SU-DHL-6 (cell line): ENCODE measurements at regions not wholly inside any gene's neighbourhood (a gene's known extent, or its start where the extent isn't known, plus 50 kb on each side); places are given as distances from the start of the nearest gene placed in this dataset.

ENCODE experiments used
- H2AFZ ChIP-seq: fragments of 200-600 bp; sonication (generic); 2 replicates; pipeline ENCODE4 v1.6.1; 2014; ENCODE audit warnings: low read depth, mild to moderate bottlenecking, moderate library complexity, mixed read lengths, antibody characterized with exemption, low read length; ENCODE audit not compliant: severe bottlenecking
- H3F3A ChIP-seq: fragments of 200-600 bp; shearing (Covaris generic); 2 replicates; pipeline ENCODE4 v1.6.0; 2016; ENCODE audit warnings: antibody characterized with exemption, mild to moderate bottlenecking; ENCODE audit not compliant: insufficient read depth
- H3K27ac ChIP-seq: fragments of 200-600 bp; sonication (generic); 2 replicates; pipeline ENCODE4 v1.5.1; 2016; ENCODE audit warnings: low read depth, mild to moderate bottlenecking, low read length, moderate library complexity, mixed read lengths
- H3K27me3 ChIP-seq: fragments of 200-600 bp; sonication (generic), shearing (Covaris generic); 2 replicates; pipeline ENCODE4 v1.6.0; 2014; ENCODE audit warnings: mild to moderate bottlenecking, low read length
- H3K36me3 ChIP-seq: fragments of 200-600 bp; sonication (generic); 2 replicates; pipeline ENCODE4 v1.6.1; 2014; ENCODE audit warnings: mild to moderate bottlenecking, low read length, mixed read lengths
- H3K4me2 ChIP-seq: fragments of 300-600, 200-600 bp; shearing (Covaris generic), sonication (generic); 2 replicates; pipeline ENCODE4 v1.6.0; 2014; ENCODE audit warnings: low read length, low read depth, mild to moderate bottlenecking; ENCODE audit not compliant: poor library complexity, severe bottlenecking
- H3K4me3 ChIP-seq: fragments of 200-600 bp; sonication (generic); 2 replicates; pipeline ENCODE4 v1.5.1; 2014; ENCODE audit warnings: antibody characterized with exemption, low read length, mild to moderate bottlenecking, mixed read lengths; ENCODE audit not compliant: insufficient read depth, poor library complexity, severe bottlenecking
- H3K79me2 ChIP-seq: fragments of 200-600 bp; sonication (generic); 2 replicates; pipeline ENCODE4 v1.6.1; 2014; ENCODE audit warnings: mild to moderate bottlenecking, low read length, moderate library complexity; ENCODE audit not compliant: insufficient read depth
- H3K9ac ChIP-seq: fragments of 200-600 bp; sonication (generic); 2 replicates; pipeline ENCODE4 v1.7.0; 2014; ENCODE audit warnings: mild to moderate bottlenecking, low read length
- H3K9me2 ChIP-seq: fragments of 200-600 bp; sonication (generic); replicated peaks from 2 replicates; pipeline ENCODE4 v1.6.1; 2014; ENCODE audit warnings: low read length; ENCODE audit not compliant: insufficient read depth
- H3K9me3 ChIP-seq: fragments of 200-600 bp; sonication (generic); 2 replicates; pipeline ENCODE4 v1.6.1; 2014; ENCODE audit warnings: low read length, mixed read lengths; ENCODE audit not compliant: insufficient read depth
- H4K20me1 ChIP-seq: fragments of 200-600 bp; sonication (generic); 2 replicates; pipeline ENCODE4 v1.6.1; 2014; ENCODE audit warnings: low read depth, mild to moderate bottlenecking, antibody characterized with exemption, low read length, moderate library complexity, mixed read lengths
- EZH2phosphoT487 ChIP-seq: fragments of 200-600 bp; sonication (generic), shearing (Covaris generic); conservative IDR thresholded peaks from 2 replicates; pipeline ENCODE4 v1.6.1; 2018; ENCODE audit warnings: mild to moderate bottlenecking, antibody characterized with exemption, low read length, moderate library complexity, mixed read lengths
- TF ChIP-seq, protein P1 (sequence below): fragments of 200-600 bp; sonication (generic); IDR thresholded peaks from one replicate; pipeline ENCODE4 v1.5.1; 2017; ENCODE audit warnings: antibody characterized with exemption, mild to moderate bottlenecking, low read length, moderate library complexity; ENCODE audit not compliant: insufficient read depth, poor library complexity, severe bottlenecking

- TF ChIP-seq EZH2phosphoT487: no peak
- TF ChIP-seq, protein P1, sequence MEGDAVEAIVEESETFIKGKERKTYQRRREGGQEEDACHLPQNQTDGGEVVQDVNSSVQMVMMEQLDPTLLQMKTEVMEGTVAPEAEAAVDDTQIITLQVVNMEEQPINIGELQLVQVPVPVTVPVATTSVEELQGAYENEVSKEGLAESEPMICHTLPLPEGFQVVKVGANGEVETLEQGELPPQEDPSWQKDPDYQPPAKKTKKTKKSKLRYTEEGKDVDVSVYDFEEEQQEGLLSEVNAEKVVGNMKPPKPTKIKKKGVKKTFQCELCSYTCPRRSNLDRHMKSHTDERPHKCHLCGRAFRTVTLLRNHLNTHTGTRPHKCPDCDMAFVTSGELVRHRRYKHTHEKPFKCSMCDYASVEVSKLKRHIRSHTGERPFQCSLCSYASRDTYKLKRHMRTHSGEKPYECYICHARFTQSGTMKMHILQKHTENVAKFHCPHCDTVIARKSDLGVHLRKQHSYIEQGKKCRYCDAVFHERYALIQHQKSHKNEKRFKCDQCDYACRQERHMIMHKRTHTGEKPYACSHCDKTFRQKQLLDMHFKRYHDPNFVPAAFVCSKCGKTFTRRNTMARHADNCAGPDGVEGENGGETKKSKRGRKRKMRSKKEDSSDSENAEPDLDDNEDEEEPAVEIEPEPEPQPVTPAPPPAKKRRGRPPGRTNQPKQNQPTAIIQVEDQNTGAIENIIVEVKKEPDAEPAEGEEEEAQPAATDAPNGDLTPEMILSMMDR: no peak
- H3K9me2 ChIP-seq: no peaks in the 10 kb centered on the region
- H3K4me3 ChIP-seq: no peak overlapping the region
These were observed 182.0 kb upstream of the SPOPL start for GRCh38 chr2:138319616-138320015.

DNA sequence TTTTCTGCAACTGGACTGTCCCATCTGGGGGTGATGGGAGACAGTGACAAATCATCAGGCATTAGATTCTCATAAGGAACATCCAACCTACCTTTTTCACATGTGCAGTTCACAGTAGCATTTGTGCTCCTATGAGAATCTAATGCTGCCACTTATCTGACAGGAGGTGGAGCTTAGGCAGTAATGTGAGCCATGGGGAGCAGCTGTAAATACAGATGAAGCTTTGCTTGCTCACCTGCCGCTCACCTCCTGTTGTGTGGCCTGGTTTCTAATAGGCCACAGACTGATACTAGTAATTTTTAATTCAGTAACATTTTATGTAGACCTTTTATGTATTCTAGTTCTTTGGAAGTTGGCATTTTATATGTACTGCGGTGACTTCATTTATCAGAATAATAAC, 180.1 kb upstream of the SPOPL start:
- Histone ChIP-seq H3F3A (no peaks in the 10 kb centered on the region), H3K9me3 (no peaks in the 10 kb centered on the region), H3K9ac (no peak overlapping the region), H4K20me1 (no peaks in the 10 kb centered on the region), H3K4me3 (no peak overlapping the region), H3K27ac (no peak overlapping the region), H3K4me2 (no peak overlapping the region), H3K27me3 (no peaks in the 10 kb centered on the region), H3K79me2 (no peaks in the 10 kb centered on the region), H3K36me3 (no peaks in the 10 kb centered on the region), H3K9me2 (no peaks in the 10 kb centered on the region), H2AFZ (no peak overlapping the region)
- TF ChIP-seq, protein P1: no peak
- no peak for TF ChIP-seq EZH2phosphoT487

More at GRCh38 chr2:138319616-138320015, 182.0 kb upstream of the SPOPL start:
- Histone ChIP-seq H3K79me2 (no peaks in the 10 kb centered on the region), H3K36me3 (no peaks in the 10 kb centered on the region), H4K20me1 (no peaks in the 10 kb centered on the region), H3K9ac (no peak overlapping the region), H3F3A (no peaks in the 10 kb centered on the region), H3K9me3 (no peaks in the 10 kb centered on the region), H3K4me2 (no peak overlapping the region), H2AFZ (no peak overlapping the region), H3K27me3 (no peaks in the 10 kb centered on the region), H3K27ac (no peak overlapping the region)

GRCh38 chr2:138323382-138324067, 178.0 kb upstream of the SPOPL start:
- Histone ChIP-seq H3K79me2 (no peaks in the 10 kb centered on the region), H3K27me3 (no peaks in the 10 kb centered on the region), H3K9ac (no peak overlapping the region), H3K9me3 (no peaks in the 10 kb centered on the region), H3K9me2 (no peaks in the 10 kb centered on the region), H3K4me2 (no peak overlapping the region), H2AFZ (no peak overlapping the region), H3K36me3 (no peaks in the 10 kb centered on the region), H3F3A (no peaks in the 10 kb centered on the region), H3K27ac (no peak overlapping the region), H3K4me3 (no peak overlapping the region), H4K20me1 (no peaks in the 10 kb centered on the region)
- TF ChIP-seq, protein P1: no peak
- TF ChIP-seq EZH2phosphoT487: no peak
